Limb (tissue), 2 donors: ENCODE measurements at regions not wholly inside any gene's neighbourhood (a gene's known extent, or its start where the extent isn't known, plus 50 kb on each side); places are given as distances from the start of the nearest gene placed in this dataset.
A peak's percentile ranks its signal among the peaks of the same experiment; 100 is the strongest.

Source experiments
- DNase-seq, 2 donors: peaks; one replicate each; pipeline ENCODE4 v3.0.0-alpha.2; 2016; ENCODE audit errors: extremely low spot score in 2 of 2

DNA sequence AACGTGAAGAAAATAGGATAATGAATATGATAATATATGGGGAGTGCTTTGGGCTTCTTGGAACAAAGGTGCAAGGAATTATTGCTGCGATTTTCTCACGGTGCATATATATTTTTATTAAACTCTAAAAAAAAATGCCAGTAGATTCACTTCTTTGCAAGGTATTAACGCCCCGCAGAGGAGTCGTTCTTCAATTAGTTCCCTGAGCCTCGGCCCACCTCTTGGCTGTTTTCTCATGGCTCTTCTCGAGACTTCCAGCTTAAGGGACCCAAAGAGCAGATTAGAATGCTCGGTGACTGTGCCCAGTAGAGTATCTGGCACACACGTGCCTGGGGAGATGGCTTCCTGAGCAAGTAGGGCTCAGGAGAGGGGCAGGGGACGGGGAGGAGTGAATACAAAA is 367.4 kb downstream of the MID1IP1 start:
- no peak for DNase-seq

DNA sequence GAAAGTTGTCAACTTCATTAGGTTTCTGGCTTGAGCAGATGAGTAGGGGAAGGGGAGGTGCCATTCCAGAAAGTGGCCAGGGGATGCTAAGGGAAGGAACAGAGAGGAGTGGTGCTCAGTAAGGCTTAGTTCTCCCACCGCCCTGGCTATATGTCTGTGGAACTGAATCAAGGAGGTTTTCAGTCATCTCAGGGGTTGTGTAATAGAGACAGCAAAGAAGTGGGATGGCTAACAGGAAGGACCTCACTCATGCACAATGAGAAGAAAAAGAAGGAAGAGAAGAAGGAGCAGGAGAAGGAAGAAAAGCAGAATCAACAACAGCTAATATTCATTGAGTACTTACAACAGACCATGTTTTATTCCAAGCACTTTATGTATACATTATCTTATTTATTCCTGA is 368.7 kb downstream of the MID1IP1 start:
- DNase-seq = no peak

DNA sequence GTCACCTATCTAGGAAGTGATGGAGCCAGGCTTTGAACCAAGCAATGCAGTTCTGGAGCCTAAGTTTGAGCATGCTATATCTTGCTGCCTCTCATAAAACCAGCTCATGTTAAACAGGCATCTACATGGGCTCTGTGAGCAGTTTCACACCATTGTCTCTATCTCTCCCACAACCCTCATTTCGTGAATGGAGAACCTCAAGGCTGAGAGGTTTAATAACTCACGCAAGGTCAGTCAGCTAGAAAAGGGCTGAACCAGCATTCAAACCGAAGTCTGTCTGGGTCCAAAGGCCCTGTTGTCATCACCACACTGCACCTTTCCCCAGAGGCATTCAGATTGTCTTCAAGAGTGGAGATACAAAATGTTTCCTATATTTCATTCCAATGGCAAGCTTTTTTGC is 369.2 kb downstream of the MID1IP1 start:
- no peak for DNase-seq

DNA sequence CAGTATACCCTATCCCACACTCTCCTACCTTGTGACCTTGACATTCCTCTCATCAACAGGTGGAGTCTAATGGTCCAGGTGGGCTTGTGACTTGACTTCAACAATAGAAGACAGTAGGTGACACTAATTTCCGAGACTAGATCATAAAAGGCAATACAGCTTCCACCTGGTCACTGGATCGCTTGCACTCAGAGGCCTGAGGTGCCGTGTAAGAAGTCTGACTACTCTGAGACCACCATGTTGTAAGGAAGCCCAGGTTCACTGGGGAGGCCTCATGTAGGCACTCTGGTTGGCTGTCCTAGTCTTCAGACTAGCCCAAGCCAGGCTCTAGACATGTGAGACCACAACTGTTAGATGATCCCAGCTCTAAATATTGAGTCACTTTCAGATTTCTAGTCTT is 370.4 kb downstream of the MID1IP1 start:
- no peak for DNase-seq

DNA sequence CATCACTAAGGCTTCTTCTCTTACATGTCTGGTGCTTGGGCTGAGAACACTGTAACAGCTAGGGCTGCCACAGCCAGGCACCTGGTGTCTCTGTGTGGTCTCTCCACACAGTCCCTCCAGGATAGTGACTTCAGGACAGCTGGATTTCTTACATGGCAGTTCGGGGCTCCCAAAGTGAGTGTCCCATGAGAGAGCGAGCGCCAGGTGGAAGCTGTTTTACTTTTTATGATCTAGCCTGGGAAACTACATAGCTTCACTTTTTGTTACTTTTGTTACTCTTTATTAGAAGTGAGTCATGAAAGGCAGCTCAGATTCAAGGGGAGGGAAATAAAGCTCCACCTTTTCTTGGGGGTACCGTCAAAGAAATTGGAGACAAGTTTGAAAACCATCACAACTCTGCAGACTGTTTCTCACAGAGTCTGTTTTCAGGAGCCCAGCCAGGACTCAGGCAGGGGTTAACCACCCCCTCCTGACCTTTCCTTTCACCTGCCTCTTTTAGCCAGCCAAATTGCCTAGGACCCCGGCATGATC is 373.0 kb downstream of the MID1IP1 start:
- DNase-seq = no peak

DNA sequence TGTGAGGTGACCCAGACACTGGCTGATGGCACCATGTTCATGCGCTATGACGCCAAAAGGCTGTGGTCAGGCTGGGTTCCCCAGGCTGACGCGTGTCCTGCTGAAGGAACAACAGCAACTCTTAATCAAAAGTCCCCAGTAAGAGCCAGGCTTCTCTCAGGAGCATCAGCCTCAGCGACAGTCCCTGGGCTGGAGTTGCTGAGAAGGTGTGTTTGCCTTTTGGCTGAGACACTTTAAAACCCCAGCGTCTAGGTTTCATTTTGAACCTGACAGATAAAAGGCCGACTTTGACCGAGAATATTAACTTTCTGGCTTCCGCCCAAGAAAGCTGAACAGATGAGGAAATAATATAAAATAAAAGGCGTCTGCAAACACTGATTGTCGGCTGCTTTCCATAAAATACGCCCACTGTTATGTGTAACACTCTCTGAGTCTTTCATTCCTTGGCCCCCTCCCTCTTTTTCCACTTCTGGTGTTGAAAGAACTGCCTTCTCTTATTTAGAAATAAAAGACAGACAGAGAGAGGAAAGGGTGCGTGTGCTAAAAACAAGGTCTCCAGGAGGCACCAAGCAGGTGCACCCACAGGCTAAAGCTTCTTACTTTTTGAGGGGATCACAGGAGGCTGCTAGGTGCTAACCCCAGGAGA is 373.6 kb downstream of the MID1IP1 start:
- peak in 1 of 2 donors; percentile 44 for DNase-seq

DNA sequence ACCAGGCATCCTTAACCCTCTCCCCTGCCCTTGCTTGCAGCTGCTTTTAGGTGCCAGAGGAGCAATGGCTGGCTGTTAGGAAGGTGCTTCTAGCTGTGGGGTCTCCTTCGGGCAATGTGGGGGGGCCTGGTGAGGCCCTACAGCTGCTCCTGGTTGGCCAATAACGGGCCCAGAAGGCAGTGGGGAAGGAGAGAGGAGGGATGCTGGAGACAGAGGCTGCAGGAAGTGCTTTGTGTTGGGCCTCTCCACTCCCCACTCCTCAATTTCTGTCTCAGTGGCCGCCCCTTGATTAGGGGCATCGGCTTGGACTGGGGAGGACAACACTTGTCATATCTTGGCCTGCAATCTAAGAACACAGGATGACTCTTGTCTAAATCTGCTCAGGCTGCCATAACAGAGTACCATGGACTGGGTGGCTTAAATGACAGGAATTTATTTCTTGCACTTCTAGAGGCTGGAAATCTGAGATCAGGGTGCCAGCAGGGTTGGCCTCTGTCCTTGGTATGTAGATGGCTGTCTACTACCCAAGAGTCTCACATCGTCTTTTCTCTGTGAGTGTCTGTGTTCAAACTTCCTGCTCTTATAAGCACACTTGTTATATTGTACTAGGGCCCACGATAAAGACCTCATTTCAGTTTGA is 374.3 kb downstream of the MID1IP1 start:
- DNase-seq = no peak

DNA sequence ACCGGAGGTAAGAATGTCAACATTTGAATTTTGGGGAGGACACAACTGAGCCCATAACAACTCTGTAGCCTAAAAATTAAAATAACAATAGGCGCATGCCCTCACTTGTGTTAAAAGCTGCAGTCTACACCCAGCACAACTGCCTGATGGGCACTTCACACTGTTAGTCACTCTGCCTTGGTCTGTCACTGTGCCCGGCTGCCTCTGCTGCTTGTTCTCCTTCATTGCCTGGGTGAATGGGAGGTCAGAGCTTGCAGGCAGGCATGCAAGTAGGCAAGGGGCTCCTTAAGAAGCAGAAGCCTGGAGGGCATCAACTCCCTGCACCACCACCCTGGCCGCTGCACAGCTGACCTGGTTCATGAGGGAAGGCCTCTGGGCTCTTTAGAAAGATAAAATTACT is 374.8 kb downstream of the MID1IP1 start:
- DNase-seq = no peak

DNA sequence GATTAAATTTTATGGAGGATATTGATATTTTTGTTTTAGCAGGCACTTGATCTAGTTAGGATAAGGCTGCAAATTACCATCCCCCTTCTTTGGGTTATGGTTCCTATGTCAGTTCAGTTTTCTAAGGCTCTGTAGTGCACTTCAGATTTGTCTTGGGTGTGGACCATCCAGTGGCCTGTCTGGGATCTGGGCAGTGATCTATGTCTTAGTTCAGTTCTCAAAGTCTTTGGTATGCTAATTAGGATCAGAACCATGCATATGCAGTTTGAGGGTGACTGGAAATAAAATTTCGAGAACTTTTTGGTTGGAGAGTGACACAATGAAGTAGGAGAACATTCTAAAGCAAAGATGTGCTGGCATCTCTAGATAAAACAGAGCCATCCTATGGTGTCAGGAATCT is 388.2 kb downstream of the MID1IP1 start:
- no peak for DNase-seq

DNA sequence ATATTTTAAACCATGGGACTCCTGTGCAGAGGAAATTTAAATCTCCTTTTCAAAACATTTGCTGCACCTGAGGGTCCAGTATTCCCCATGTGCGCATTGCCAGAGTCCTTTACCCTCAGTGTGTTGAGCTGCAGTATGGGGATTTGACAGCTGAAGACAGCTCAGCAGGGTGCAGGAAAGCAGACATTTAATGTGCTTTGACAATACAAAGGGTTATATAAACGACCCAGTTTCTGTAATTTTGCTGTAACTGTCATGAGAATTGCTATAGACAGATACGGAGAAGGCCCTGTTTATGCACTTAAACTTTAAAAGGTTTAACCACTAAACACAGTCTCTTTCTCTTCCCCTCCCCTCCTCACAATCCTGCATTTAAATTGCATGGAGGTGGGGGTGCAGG is 393.4 kb downstream of the MID1IP1 start:
- no peak for DNase-seq

DNA sequence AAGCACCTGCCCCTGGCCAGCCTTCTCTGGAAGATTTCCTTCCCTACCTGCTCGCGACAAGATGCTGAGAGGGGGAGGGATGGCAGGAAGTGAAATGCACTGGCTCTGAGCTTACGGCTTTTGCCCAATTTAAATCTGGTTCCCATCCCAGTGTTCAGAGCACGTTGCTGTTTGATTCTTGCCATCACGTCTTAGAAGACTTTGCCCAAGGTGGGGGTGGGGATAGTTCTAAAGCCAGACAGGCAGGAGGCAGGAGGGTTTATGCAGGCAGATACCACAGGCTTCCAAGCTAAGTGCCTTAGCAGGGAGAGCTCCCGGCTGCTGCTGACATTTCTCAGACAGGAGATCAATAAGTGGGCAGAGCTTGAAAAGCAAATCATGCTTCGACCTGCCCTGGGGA is 393.9 kb downstream of the MID1IP1 start:
- DNase-seq = no peak

DNA sequence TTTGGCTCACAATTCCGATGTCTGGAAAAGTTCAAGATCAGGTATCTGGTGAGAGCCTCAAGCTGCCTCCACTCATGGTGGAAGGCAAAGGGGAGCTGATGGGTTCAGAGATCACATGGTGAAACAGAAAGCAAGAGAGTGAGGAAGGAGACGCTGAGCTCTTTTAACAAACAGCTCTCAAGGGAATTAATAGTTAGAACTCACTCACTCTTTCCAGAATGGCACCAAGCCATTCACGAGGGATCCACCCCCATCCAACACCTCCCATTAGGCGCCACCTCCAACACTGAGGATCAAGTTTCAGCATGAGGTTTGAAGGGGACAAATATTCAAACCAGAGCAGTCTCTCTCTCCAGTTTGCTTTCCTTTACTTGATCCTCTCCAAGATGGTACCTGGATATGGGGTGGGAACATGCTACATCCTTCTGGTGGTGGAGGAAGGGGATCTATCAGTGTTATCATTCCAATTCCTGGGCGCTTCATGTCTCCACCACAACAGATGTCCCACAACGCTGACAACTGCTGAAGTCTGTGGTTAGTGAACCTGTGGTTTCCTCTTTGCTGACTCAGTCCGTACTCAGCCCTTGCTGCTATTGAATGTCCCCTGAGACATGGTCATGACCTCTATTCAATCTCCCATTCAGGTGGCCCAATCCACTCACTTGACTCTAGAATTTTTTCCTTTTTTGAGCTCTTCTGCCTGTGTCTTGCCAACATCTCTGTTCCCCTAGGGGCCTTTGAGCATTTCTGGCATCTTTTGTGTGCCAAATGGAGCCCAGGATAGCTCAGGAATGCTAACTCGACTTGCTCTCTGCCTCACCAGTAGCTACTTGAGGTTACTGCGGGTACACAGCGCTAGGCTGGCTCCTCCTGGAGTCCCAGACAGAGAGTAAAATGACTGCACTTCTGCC is 395.2 kb downstream of the MID1IP1 start:
- no peak for DNase-seq

DNA sequence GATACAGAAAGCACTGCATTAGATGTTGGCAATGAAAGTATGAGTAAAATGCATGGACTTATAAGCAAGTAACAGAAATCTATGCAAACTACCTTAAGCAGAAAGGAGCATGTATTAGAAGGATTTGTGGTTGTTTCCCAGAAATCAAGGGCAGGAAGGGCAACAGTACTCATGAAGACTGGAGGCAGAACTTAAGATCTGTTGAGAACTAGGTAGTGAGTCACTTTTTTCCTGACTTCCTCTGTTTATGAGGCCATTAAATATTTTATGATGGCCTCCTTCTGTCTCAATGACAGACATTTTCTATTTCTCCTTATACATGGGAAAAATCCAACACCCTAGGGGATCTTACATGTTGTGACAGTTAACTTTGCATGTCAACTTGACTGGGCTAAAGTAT is 398.2 kb downstream of the MID1IP1 start:
- DNase-seq = no peak

DNA sequence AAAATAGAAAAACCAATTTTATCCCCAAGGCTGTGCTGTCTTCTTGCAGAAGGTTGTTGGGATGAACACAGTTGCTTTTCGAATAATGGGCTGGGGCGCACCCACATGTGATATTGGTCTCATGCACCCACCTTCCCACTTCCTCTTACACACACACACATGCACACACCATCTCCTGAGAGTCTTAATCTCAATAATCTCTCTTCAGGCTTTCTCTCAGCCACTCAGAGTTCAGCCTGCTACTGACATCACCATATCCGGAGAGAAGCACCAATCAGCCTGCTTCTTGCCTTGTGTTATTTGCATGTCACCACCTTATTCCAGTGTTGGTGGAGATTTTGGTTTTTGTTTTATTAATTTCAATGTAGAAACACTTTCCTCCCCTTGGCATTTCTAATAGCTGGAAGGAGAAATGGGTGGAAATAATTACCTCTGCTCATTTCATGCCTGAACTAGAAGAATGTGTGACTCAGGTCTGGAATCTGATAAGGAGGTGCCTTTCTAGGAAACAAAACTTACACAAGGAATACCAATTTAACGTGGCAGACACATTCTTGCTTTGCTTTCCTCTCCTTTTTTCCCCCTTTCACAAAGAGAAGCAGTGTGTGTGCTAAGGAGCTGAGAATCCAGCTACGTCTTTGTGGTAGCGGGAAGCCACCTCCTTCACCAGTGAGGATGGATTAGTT is 400.2 kb downstream of the MID1IP1 start:
- no peak for DNase-seq

DNA sequence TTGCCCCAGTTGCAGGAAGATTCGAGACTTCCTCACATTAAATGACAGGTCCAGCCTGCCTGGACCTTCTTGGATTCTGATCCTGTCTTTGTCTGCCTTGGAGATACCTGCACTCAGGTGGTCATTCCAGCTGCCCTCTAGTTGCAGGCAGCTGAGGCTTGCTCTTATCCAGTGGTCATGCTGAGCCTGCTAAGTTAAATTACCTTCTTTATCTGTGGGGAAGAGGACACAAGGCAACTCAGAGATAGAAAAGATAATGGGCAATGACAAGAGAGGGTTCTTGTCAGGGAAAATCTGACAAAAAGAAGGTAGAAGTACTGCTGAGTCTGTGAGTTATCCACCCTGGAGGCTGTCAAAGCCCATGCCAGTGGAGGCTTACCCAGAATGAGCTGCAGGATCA is 401.4 kb downstream of the MID1IP1 start:
- DNase-seq = no peak

DNA sequence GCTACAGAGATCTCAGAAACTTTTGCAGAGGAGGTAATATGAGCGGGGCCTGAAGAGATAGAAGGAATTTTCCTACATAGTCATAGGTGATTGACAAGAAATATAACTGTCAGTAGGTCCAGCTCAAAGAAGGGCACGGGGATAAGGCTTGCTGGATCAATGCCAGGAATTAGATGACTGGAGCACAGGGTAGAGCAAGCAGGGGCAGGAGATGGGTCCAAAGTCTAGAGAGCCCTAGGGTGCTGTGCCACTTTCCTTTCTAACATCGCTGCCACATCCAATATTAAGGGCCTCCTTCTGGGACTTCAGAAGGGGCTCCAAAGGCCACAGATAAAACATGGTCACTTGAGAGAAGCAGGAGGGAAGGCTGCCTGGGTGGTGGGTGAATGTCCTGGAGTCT is 402.2 kb downstream of the MID1IP1 start:
- no peak for DNase-seq

DNA sequence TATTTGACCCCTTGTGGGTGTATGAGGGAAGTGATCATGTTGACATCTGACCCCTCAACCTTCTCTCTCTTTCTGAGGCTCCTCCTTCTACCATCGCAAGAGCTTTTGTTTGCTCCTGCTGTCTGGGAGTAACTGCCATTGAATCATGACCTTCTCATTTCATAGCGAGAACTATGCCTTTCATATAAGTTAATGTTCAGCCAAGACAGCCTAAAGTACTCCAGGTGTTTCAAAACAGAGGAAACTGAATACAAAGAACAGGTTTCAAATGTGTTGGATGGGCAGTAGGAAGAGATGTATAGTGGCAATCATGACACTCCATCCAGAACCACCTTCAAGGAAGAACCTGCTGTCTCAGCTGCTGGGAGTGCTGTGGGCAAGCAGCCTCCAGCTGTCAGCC is 403.1 kb downstream of the MID1IP1 start:
- DNase-seq = no peak

DNA sequence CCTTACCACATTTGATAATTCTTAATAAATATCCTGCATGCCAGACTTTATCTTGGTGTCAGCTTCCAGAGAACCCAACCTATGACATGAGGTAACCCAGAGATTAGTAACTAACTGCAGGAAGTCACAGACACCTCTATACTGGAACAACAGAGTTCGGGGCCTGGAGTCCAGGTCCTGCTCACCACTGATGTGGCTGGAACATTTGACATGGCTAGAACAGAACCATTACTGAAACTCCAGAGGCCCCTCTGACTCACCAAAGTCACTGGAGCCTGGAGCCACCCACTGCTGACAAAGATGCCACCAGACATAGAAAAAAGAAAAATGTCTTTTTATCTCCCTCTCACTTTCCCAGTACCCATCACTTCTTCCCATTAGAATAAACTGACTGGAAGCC is 403.7 kb downstream of the MID1IP1 start:
- no peak for DNase-seq

DNA sequence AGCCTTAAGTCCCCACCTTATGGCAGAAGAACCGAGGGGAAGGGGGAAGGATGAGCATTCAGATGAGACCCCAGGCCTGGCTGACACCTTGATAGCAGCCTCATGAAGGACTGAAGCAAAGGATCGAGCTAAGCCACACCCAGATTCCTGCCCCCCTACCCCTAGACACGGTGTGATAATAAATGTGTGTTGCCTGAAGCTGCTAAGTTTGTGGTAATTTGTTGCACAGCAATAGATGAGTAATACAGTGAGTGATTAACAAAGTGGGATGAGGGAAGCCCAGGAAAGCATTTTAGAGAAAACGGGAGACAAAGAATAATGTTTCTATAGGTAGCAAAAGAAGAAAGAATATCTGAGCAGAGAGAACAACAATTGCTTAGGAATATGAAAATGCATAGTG is 404.2 kb downstream of the MID1IP1 start:
- no peak for DNase-seq

DNA sequence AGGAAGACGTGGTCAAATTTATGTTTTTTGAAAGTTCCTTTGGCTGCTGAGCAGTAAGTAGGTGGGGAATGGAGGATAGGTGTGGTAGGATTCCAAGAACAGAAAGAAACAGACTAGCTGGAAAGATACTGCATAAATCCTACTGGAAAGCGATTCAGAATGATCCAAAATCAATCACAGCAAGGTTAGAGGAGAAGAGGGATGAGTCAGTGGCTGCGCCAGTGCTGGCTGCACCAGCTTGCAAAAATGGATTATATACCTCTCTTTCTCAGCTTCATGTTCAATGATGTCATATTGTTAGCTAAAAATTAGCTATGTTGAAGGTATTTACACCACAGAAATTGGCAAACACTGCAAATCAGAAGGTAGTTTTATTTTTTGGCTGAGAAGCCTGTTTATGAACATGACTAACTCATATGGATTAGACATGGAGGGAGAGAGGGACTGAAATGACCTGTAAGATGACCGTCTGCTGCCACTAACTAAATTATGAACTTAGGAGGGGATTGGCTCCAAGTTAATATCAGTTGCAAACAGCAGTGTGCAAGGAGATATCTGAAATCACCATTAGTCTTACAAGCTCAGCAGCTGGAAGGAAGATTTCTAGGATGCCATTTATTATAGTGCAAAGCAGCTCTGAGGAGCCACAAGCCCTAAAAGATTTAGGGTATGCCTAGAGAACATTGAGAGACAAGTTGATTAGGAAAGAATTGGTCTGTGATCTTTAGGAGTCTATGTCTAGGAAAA is 405.3 kb downstream of the MID1IP1 start:
- DNase-seq = no peak

DNA sequence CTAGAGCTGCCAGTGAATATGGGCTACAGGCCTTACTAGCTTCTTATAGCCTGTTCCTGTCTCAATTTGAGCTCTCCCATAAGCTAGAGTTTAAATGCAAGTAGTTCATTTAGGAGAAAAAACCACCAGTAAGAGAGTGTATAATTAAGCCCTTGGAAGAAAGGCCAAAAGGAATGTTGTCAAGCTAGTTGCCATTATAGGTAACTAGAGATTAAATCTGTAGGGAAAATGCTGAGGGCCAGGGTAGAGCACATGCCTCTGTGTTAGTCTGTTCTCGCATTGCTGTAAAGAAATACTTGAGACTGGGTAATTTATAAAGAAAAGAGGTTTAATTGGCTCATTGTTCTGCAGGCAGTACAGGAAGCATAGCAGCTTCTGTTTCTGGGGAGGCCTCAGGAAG is 410.2 kb downstream of the MID1IP1 start:
- DNase-seq = no peak
